ENCODE measurements at regions not wholly inside any gene's neighbourhood (a gene's known extent, or its start where the extent isn't known, plus 50 kb on each side); places are given as distances from the start of the nearest gene placed in this dataset.

DNA sequence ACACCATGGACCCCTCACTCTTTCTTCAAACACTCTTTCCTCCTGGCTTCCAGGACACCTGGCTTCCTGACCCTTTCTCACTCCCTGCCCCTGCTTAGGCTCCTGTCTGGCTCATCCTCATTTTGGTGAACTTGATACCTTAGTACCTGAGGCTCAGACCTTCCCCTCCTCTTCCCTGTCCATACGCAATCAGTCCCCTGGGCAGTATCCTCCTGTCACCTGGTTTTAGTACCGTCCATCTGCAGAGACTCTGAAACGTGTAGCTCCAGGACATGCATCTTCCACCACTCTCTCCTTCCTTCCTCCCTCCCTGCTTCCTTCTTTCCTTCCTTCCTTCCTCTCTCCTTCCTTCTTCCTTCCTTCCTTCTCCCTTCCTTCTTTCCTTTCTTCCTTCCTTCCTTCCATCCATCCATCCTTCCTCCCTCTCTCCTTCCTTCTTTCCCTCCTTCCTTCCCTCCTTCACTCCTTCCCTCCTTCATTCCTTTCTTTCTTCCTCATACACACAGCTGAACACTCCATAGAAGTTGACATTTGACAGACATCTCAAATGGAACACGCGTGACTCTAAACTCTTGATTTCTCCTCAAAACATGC is 1488.6 kb downstream of the TBC1D22A start:
- Histone ChIP-seq H3K36me3 (ENCODE audit: control insufficient read depth, low read length) (no peaks in the 10 kb centered on the region), H3K4me2 (ENCODE audit: low read length) (no peak overlapping the region), H3K4me1 (ENCODE audit: control insufficient read depth, low read length) (no peaks in the 10 kb centered on the region), H3K4me3 (ENCODE audit: low read length) (no peak overlapping the region), H3K27ac (ENCODE audit: low read depth, low read length) (no peak overlapping the region), H3K79me2 (ENCODE audit: control insufficient read depth, low read length) (no peaks in the 10 kb centered on the region), H3K9me2 (replicated peaks; ENCODE audit: control insufficient read depth, low read length) (no peaks in the 10 kb centered on the region), H3K9me3 (ENCODE audit: control insufficient read depth, insufficient read depth, low read length) (no peaks in the 10 kb centered on the region), H3F3A (ENCODE audit: control insufficient read depth, insufficient read depth) (no peaks in the 10 kb centered on the region), H4K20me1 (ENCODE audit: control insufficient read depth, insufficient read depth, low read depth, low read length) (no peaks in the 10 kb centered on the region), H3K27me3 (ENCODE audit: control insufficient read depth, low read length) (peaks cover 15% of the 10 kb centered on the region)
- no peak for TF ChIP-seq EZH2phosphoT487 (IDR thresholded peaks at IDR 0.05; ENCODE audit: borderline replicate concordance, low read length)
- TF ChIP-seq, protein P1, sequence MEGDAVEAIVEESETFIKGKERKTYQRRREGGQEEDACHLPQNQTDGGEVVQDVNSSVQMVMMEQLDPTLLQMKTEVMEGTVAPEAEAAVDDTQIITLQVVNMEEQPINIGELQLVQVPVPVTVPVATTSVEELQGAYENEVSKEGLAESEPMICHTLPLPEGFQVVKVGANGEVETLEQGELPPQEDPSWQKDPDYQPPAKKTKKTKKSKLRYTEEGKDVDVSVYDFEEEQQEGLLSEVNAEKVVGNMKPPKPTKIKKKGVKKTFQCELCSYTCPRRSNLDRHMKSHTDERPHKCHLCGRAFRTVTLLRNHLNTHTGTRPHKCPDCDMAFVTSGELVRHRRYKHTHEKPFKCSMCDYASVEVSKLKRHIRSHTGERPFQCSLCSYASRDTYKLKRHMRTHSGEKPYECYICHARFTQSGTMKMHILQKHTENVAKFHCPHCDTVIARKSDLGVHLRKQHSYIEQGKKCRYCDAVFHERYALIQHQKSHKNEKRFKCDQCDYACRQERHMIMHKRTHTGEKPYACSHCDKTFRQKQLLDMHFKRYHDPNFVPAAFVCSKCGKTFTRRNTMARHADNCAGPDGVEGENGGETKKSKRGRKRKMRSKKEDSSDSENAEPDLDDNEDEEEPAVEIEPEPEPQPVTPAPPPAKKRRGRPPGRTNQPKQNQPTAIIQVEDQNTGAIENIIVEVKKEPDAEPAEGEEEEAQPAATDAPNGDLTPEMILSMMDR (IDR thresholded peaks at IDR 0.05; ENCODE audit: low read depth, low read length, poor library complexity, severe bottlenecking), result no peak

GRCh38 chr22:48250286-48250895 is 1487.9 kb downstream of the TBC1D22A start:
- Histone ChIP-seq H3K9me2 (replicated peaks; ENCODE audit: control insufficient read depth, low read length) (no peaks in the 10 kb centered on the region), H3F3A (ENCODE audit: control insufficient read depth, insufficient read depth) (no peaks in the 10 kb centered on the region), H3K27me3 (ENCODE audit: control insufficient read depth, low read length) (peaks cover 15% of the 10 kb centered on the region), H3K27ac (ENCODE audit: low read depth, low read length) (no peak overlapping the region), H3K4me1 (ENCODE audit: control insufficient read depth, low read length) (no peaks in the 10 kb centered on the region), H3K36me3 (ENCODE audit: control insufficient read depth, low read length) (no peaks in the 10 kb centered on the region), H4K20me1 (ENCODE audit: control insufficient read depth, insufficient read depth, low read depth, low read length) (no peaks in the 10 kb centered on the region), H3K4me3 (ENCODE audit: low read length) (no peak overlapping the region), H3K4me2 (ENCODE audit: low read length) (no peak overlapping the region), H3K9me3 (ENCODE audit: control insufficient read depth, insufficient read depth, low read length) (no peaks in the 10 kb centered on the region), H3K79me2 (ENCODE audit: control insufficient read depth, low read length) (no peaks in the 10 kb centered on the region)
- TF ChIP-seq, protein P1 (IDR thresholded peaks at IDR 0.05; ENCODE audit: low read depth, low read length, poor library complexity, severe bottlenecking), result no peak
- TF ChIP-seq EZH2phosphoT487 (IDR thresholded peaks at IDR 0.05; ENCODE audit: borderline replicate concordance, low read length), result no peak

GRCh38 chr22:48249713-48250268 is 1487.3 kb downstream of the TBC1D22A start:
- peaks cover 15% of the 10 kb centered on the region for H3K27me3 ChIP-seq (ENCODE audit: control insufficient read depth, low read length)
- H3K4me2 ChIP-seq (ENCODE audit: low read length), result no peak overlapping the region
- H3K9me2 ChIP-seq (replicated peaks; ENCODE audit: control insufficient read depth, low read length), result no peaks in the 10 kb centered on the region
- no peak overlapping the region for H3K4me3 ChIP-seq (ENCODE audit: low read length)
- H3K79me2 ChIP-seq (ENCODE audit: control insufficient read depth, low read length), result no peaks in the 10 kb centered on the region
- H3K27ac ChIP-seq (ENCODE audit: low read depth, low read length), result no peak overlapping the region
- TF ChIP-seq, protein P1 (IDR thresholded peaks at IDR 0.05; ENCODE audit: low read depth, low read length, poor library complexity, severe bottlenecking), result no peak
- TF ChIP-seq EZH2phosphoT487 (IDR thresholded peaks at IDR 0.05; ENCODE audit: borderline replicate concordance, low read length), result no peak
- no peaks in the 10 kb centered on the region for H3F3A ChIP-seq (ENCODE audit: control insufficient read depth, insufficient read depth)
- H3K36me3 ChIP-seq (ENCODE audit: control insufficient read depth, low read length), result no peaks in the 10 kb centered on the region
- no peaks in the 10 kb centered on the region for H3K9me3 ChIP-seq (ENCODE audit: control insufficient read depth, insufficient read depth, low read length)
- H3K4me1 ChIP-seq (ENCODE audit: control insufficient read depth, low read length), result no peaks in the 10 kb centered on the region
- no peaks in the 10 kb centered on the region for H4K20me1 ChIP-seq (ENCODE audit: control insufficient read depth, insufficient read depth, low read depth, low read length)
